ENCODE measurements at regions not wholly inside any gene's neighbourhood (a gene's known extent, or its start where the extent isn't known, plus 50 kb on each side); places are given as distances from the start of the nearest gene placed in this dataset.

- TF ChIP-seq POLR2A (IDR thresholded peaks at IDR 0.05; ENCODE audit: extremely low read depth, insufficient read length) = no peak
- no peak for TF ChIP-seq CTCF (IDR thresholded peaks at IDR 0.05; ENCODE audit: low read depth, low read length)
- no peak for TF ChIP-seq MAX (IDR thresholded peaks at IDR 0.05; ENCODE audit: low read depth, low read length)
These were observed 100.6 kb upstream of the KCNJ15 start for GRCh38 chr21:38156200-38156599.

Data from NB4 (cell line).